GM23338 (cell line): ENCODE measurements at regions not wholly inside any gene's neighbourhood (a gene's known extent, or its start where the extent isn't known, plus 50 kb on each side); places are given as distances from the start of the nearest gene placed in this dataset.

Experiments used
- ATAC-seq: fragments of 200-7000 bp; cut with Tn5 transposase; 3 replicates; pipeline ENCODE4 v1.9.1; 2020
- DNase-seq: peaks from one replicate; pipeline ENCODE4 v3.0.0-alpha.2; 2015; ENCODE audit warnings: low spot score
- H2AFZ ChIP-seq: fragments of 200-600 bp; sonication (generic); 2 replicates; pipeline ENCODE4 v1.8.0; 2016; ENCODE audit warnings: antibody characterized with exemption, mild to moderate bottlenecking, moderate library complexity
- H3F3A ChIP-seq: fragments of 200-600 bp; sonication (generic); replicated peaks from 2 replicates; pipeline ENCODE4 v1.8.0; 2017; ENCODE audit warnings: antibody characterized with exemption, mixed run types, low read depth
- H3K27ac ChIP-seq: fragments of 200-600 bp; sonication (generic); 2 replicates; pipeline ENCODE4 v1.6.1; 2016; ENCODE audit warnings: low read depth
- H3K27me3 ChIP-seq: fragments of 200-600 bp; sonication (generic); 2 replicates; pipeline ENCODE4 v1.8.0; 2016; ENCODE audit warnings: mild to moderate bottlenecking, mixed run types, moderate library complexity; ENCODE audit not compliant: insufficient read depth
- H3K36me3 ChIP-seq: fragments of 200-600 bp; sonication (generic); 2 replicates; pipeline ENCODE4 v1.8.0; 2016; ENCODE audit warnings: mild to moderate bottlenecking; ENCODE audit not compliant: insufficient read depth
- H3K4me1 ChIP-seq: fragments of 200-600 bp; sonication (generic); 2 replicates; pipeline ENCODE4 v1.8.0; 2016; ENCODE audit warnings: mild to moderate bottlenecking, moderate library complexity; ENCODE audit not compliant: insufficient read depth
- H3K4me2 ChIP-seq: fragments of 200-600 bp; sonication (generic); 2 replicates; pipeline ENCODE4 v1.7.1; 2017; ENCODE audit warnings: mixed run types
- H3K4me3 ChIP-seq: fragments of 200-600 bp; sonication (generic); 2 replicates; pipeline ENCODE4 v1.6.1; 2016; ENCODE audit warnings: mixed run types
- H3K79me2 ChIP-seq: fragments of 200-600 bp; sonication (generic); replicated peaks from 2 replicates; pipeline ENCODE4 v1.8.0; 2017; ENCODE audit warnings: mild to moderate bottlenecking; ENCODE audit not compliant: insufficient read depth
- H3K9me2 ChIP-seq: fragments of 200-600 bp; sonication (generic); 2 replicates; pipeline ENCODE4 v1.8.0; 2017; ENCODE audit not compliant: insufficient read depth
- H4K20me1 ChIP-seq: fragments of 200-600 bp; sonication (generic); replicated peaks from 2 replicates; pipeline ENCODE4 v1.8.0; 2017; ENCODE audit warnings: mild to moderate bottlenecking; ENCODE audit not compliant: insufficient read depth
- H3K27ac Mint-ChIP-seq: 2 replicates; pipeline ENCODE4 v1.8.0; 2020; ENCODE audit warnings: inconsistent platforms, mild to moderate bottlenecking, moderate library complexity, mixed read lengths
- H3K27me3 Mint-ChIP-seq: 3 replicates; pipeline ENCODE4 v1.8.0; 2022; ENCODE audit warnings: low read depth, mild to moderate bottlenecking, moderate library complexity, mixed read lengths, inconsistent platforms; ENCODE audit not compliant: insufficient read depth, poor library complexity
- H3K36me3 Mint-ChIP-seq: 3 replicates; pipeline ENCODE4 v1.8.0; 2021; ENCODE audit warnings: low read depth, mild to moderate bottlenecking, inconsistent platforms, moderate library complexity, mixed read lengths
- H3K4me1 Mint-ChIP-seq: 3 replicates; pipeline ENCODE4 v1.8.0; 2020; ENCODE audit warnings: mild to moderate bottlenecking, inconsistent platforms, mixed read lengths
- H3K4me3 Mint-ChIP-seq: 3 replicates; pipeline ENCODE4 v1.8.0; 2021; ENCODE audit warnings: moderate library complexity, mild to moderate bottlenecking, inconsistent platforms, mixed read lengths
- H3K9me3 Mint-ChIP-seq: 3 replicates; pipeline ENCODE4 v1.8.0; 2020; ENCODE audit warnings: moderate library complexity, mild to moderate bottlenecking, inconsistent platforms, mixed read lengths
- CREB1 ChIP-seq: fragments of 250-450 bp; sonication (Bioruptor Pico); IDR thresholded peaks from 2 replicates; pipeline ENCODE4 v1.5.0; 2020; ENCODE audit warnings: low read depth, mild to moderate bottlenecking, moderate library complexity
- EZH2 ChIP-seq: fragments of 200-600 bp; sonication (generic); IDR thresholded peaks from one replicate; pipeline ENCODE4 v1.8.0; 2017; ENCODE audit warnings: antibody characterized with exemption, mild to moderate bottlenecking, low read depth; ENCODE audit not compliant: unreplicated experiment
- EZH2phosphoT487 ChIP-seq: fragments of 200-600 bp; sonication (generic); IDR thresholded peaks from one replicate; pipeline ENCODE4 v1.8.1; 2018; ENCODE audit warnings: antibody characterized with exemption; ENCODE audit not compliant: unreplicated experiment
- JUNB ChIP-seq: IDR thresholded peaks from one replicate; pipeline ENCODE4 v1.6.1; 2016; ENCODE audit warnings: antibody characterized with exemption; ENCODE audit not compliant: unreplicated experiment
- NANOG ChIP-seq: IDR thresholded peaks from 2 replicates; pipeline ENCODE4 v1.6.1; 2016; ENCODE audit warnings: antibody characterized with exemption, borderline replicate concordance
- POLR2AphosphoS5 ChIP-seq: IDR thresholded peaks from 2 replicates; pipeline ENCODE4 v1.6.1; 2016; ENCODE audit warnings: antibody characterized with exemption, low read depth
- REST ChIP-seq: IDR thresholded peaks from one replicate; pipeline ENCODE4 v1.6.1; 2018; ENCODE audit warnings: antibody characterized with exemption; ENCODE audit not compliant: unreplicated experiment
- STAT1 ChIP-seq: IDR thresholded peaks from one replicate; pipeline ENCODE4 v1.6.1; 2016; ENCODE audit warnings: antibody characterized with exemption; ENCODE audit not compliant: unreplicated experiment
- ZNF114 ChIP-seq: fragments of 250-450 bp; sonication (Bioruptor Pico); IDR thresholded peaks from 2 replicates; pipeline ENCODE4 v1.5.0; 2020; ENCODE audit warnings: mild to moderate bottlenecking, moderate library complexity
- ZNF331 ChIP-seq: fragments of 250-450 bp; sonication (Bioruptor Pico); IDR thresholded peaks from 2 replicates; pipeline ENCODE4 v1.5.0; 2020; ENCODE audit warnings: low read depth, mild to moderate bottlenecking, moderate library complexity
- TF ChIP-seq, protein P1 (sequence below): IDR thresholded peaks from 2 replicates; pipeline ENCODE4 v1.6.1; 2016; ENCODE audit warnings: antibody characterized with exemption
- TF ChIP-seq, protein P2 (sequence below), 2 experiments: fragments of 200-600 bp in 1 of 2; sonication (generic) in 1 of 2; conservative IDR thresholded peaks; 2 replicates each; pipeline versions ENCODE4 v1.5.1 to v1.6.1; 2016 to 2017; ENCODE audit warnings: antibody characterized with exemption in 2 of 2, low read depth in 2 of 2, mild to moderate bottlenecking in 2 of 2, moderate library complexity in 1 of 2
- TF ChIP-seq, protein P3 (sequence below): fragments of 250-450 bp; sonication (Bioruptor Pico); IDR thresholded peaks from 2 replicates; pipeline ENCODE4 v1.5.0; 2020; ENCODE audit warnings: mild to moderate bottlenecking, moderate library complexity

GRCh38 chr10:14380746-14381145 lies 50.0 kb upstream of the FRMD4A start:
- H2AFZ ChIP-seq = no peak overlapping the region
- no peak overlapping the region for H3K4me3 ChIP-seq
- H3K9me3 Mint-ChIP-seq = no peaks in the 10 kb centered on the region
- TF ChIP-seq STAT1 (no peak), EZH2 (no peak), JUNB (no peak), ZNF114 (CRISPR knock-in tag) (no peak), POLR2AphosphoS5 (no peak), NANOG (no peak), EZH2phosphoT487 (no peak), CREB1 (CRISPR knock-in tag) (no peak), REST (no peak), ZNF331 (CRISPR knock-in tag) (no peak)
- TF ChIP-seq, protein P1, sequence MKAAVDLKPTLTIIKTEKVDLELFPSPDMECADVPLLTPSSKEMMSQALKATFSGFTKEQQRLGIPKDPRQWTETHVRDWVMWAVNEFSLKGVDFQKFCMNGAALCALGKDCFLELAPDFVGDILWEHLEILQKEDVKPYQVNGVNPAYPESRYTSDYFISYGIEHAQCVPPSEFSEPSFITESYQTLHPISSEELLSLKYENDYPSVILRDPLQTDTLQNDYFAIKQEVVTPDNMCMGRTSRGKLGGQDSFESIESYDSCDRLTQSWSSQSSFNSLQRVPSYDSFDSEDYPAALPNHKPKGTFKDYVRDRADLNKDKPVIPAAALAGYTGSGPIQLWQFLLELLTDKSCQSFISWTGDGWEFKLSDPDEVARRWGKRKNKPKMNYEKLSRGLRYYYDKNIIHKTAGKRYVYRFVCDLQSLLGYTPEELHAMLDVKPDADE = no peak
- TF ChIP-seq, protein P2, sequence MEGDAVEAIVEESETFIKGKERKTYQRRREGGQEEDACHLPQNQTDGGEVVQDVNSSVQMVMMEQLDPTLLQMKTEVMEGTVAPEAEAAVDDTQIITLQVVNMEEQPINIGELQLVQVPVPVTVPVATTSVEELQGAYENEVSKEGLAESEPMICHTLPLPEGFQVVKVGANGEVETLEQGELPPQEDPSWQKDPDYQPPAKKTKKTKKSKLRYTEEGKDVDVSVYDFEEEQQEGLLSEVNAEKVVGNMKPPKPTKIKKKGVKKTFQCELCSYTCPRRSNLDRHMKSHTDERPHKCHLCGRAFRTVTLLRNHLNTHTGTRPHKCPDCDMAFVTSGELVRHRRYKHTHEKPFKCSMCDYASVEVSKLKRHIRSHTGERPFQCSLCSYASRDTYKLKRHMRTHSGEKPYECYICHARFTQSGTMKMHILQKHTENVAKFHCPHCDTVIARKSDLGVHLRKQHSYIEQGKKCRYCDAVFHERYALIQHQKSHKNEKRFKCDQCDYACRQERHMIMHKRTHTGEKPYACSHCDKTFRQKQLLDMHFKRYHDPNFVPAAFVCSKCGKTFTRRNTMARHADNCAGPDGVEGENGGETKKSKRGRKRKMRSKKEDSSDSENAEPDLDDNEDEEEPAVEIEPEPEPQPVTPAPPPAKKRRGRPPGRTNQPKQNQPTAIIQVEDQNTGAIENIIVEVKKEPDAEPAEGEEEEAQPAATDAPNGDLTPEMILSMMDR (conservative IDR thresholded peaks at IDR 0.05; ENCODE audit: low read depth in 2 of 2) = no peak
- TF ChIP-seq, protein P3, sequence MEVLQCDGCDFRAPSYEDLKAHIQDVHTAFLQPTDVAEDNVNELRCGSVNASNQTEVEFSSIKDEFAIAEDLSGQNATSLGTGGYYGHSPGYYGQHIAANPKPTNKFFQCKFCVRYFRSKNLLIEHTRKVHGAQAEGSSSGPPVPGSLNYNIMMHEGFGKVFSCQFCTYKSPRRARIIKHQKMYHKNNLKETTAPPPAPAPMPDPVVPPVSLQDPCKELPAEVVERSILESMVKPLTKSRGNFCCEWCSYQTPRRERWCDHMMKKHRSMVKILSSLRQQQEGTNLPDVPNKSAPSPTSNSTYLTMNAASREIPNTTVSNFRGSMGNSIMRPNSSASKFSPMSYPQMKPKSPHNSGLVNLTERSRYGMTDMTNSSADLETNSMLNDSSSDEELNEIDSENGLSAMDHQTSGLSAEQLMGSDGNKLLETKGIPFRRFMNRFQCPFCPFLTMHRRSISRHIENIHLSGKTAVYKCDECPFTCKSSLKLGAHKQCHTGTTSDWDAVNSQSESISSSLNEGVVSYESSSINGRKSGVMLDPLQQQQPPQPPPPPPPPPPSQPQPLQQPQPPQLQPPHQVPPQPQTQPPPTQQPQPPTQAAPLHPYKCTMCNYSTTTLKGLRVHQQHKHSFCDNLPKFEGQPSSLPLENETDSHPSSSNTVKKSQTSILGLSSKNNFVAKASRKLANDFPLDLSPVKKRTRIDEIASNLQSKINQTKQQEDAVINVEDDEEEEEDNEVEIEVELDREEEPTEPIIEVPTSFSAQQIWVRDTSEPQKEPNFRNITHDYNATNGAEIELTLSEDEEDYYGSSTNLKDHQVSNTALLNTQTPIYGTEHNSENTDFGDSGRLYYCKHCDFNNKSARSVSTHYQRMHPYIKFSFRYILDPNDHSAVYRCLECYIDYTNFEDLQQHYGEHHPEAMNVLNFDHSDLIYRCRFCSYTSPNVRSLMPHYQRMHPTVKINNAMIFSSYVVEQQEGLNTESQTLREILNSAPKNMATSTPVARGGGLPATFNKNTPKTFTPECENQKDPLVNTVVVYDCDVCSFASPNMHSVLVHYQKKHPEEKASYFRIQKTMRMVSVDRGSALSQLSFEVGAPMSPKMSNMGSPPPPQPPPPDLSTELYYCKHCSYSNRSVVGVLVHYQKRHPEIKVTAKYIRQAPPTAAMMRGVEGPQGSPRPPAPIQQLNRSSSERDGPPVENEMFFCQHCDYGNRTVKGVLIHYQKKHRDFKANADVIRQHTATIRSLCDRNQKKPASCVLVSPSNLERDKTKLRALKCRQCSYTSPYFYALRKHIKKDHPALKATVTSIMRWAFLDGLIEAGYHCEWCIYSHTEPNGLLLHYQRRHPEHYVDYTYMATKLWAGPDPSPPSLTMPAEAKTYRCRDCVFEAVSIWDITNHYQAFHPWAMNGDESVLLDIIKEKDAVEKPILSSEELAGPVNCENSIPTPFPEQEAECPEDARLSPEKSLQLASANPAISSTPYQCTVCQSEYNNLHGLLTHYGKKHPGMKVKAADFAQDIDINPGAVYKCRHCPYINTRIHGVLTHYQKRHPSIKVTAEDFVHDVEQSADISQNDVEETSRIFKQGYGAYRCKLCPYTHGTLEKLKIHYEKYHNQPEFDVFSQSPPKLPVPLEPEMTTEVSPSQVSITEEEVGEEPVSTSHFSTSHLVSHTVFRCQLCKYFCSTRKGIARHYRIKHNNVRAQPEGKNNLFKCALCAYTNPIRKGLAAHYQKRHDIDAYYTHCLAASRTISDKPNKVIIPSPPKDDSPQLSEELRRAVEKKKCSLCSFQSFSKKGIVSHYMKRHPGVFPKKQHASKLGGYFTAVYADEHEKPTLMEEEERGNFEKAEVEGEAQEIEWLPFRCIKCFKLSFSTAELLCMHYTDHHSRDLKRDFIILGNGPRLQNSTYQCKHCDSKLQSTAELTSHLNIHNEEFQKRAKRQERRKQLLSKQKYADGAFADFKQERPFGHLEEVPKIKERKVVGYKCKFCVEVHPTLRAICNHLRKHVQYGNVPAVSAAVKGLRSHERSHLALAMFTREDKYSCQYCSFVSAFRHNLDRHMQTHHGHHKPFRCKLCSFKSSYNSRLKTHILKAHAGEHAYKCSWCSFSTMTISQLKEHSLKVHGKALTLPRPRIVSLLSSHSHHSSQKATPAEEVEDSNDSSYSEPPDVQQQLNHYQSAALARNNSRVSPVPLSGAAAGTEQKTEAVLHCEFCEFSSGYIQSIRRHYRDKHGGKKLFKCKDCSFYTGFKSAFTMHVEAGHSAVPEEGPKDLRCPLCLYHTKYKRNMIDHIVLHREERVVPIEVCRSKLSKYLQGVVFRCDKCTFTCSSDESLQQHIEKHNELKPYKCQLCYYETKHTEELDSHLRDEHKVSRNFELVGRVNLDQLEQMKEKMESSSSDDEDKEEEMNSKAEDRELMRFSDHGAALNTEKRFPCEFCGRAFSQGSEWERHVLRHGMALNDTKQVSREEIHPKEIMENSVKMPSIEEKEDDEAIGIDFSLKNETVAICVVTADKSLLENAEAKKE (CRISPR knock-in tag) = no peak
- no peaks in the 10 kb centered on the region for H3K36me3 ChIP-seq
- H3K4me1 Mint-ChIP-seq = peaks cover 17% of the 10 kb centered on the region
- no peaks in the 10 kb centered on the region for H3K36me3 Mint-ChIP-seq
- DNase-seq (no peak), ATAC-seq (no peak)
- no peaks in the 10 kb centered on the region for H3K27me3 ChIP-seq
- no peaks in the 10 kb centered on the region for H3K27me3 Mint-ChIP-seq
- H4K20me1 ChIP-seq = no peaks in the 10 kb centered on the region
- no peak overlapping the region for H3K27ac ChIP-seq
- H3K27ac Mint-ChIP-seq = no peak overlapping the region
- H3K4me3 Mint-ChIP-seq = no peak overlapping the region
- no peaks in the 10 kb centered on the region for H3K79me2 ChIP-seq
- no peak overlapping the region for H3K4me2 ChIP-seq
- no peaks in the 10 kb centered on the region for H3K9me2 ChIP-seq
- peaks cover 4% of the 10 kb centered on the region for H3K4me1 ChIP-seq
- H3F3A ChIP-seq = no peaks in the 10 kb centered on the region
